HG03558 (cell line): ENCODE measurements at regions not wholly inside any gene's neighbourhood (a gene's known extent, or its start where the extent isn't known, plus 50 kb on each side); places are given as distances from the start of the nearest gene placed in this dataset.
"Not testable (repeated sequence)": the region's sequence is repeated elsewhere in the genome, so short reads cannot be mapped to it uniquely, and the experiment has no call there.

Experiments
- ATAC-seq: cut with Tn5 transposase; IDR thresholded peaks from one replicate; pipeline ENCODE4 v1.9.1; 2021; ENCODE audit warnings: moderate number of reproducible peaks; ENCODE audit not compliant: unreplicated experiment; ENCODE audit errors: extremely low read depth

GRCh38 chr4:179001918-179002317 lies 1559.7 kb upstream of the AGA start:
- ATAC-seq: no peak

DNA sequence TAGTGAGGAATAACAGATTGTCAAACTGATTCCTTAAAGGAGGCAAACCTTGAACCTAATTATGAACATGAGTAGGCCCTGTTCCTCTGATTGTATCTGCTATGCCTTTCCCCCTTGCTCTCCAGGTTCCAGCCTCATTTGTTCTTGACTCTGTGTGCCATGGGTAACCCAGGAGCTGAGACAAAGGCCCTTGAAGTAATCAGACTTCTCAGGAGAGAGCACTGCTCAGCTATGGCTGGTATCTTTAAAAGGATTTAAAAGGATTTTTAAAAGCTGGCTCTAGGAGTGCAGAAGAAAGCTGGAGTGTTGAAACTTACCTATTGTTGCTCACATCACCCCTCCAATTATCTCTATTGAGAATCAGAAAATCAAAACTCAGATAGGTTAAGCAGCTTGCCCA lies 1565.5 kb upstream of the AGA start:
- no peak for ATAC-seq

GRCh38 chr4:179017581-179017980 lies 1575.3 kb upstream of the AGA start:
- no peak for ATAC-seq

DNA sequence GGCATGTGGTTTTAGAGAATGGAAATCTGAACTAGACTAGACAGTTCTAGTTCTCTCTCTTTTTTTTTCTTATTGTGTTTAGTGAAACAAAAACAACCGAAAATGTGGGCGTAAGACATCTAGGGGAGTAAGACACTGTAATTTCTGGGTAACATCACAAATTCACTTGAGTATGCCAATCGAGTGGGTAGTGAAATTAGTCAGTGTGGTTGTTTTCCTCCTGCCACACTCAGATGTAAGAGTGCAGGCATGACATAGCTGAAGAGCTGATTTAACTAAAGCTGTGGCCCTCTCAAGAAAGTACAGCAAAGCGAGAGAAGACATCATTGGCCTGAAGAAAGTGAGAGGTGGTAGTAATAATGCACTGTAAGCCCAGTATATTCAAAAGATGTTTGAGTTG lies 1585.3 kb upstream of the AGA start:
- ATAC-seq: no peak

DNA sequence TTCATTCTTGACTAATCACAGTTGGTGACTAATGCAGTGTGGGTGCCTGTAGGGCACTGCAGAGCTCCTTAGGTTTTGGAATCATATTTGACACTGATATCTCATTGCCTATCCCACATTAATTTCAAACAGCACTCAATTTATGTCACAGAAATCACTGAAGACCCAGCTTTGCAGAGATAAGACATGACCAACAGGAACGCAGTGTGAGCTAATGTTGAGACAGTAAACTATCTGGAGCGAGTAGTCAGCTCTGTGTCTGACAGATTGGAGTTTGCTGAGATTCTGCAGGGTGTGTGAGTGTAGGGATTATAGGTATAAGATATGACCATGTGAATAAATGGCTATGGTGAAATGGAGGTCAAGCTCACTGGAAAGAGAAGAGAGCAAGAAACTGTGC lies 1586.1 kb upstream of the AGA start:
- ATAC-seq: no peak

GRCh38 chr4:179029683-179030082 lies 1587.4 kb upstream of the AGA start:
- no peak for ATAC-seq

GRCh38 chr4:179040259-179040658 lies 1598.0 kb upstream of the AGA start:
- no peak for ATAC-seq

GRCh38 chr4:179048839-179049453 lies 1606.7 kb upstream of the AGA start:
- no peak for ATAC-seq

GRCh38 chr4:179051206-179051605 lies 1609.0 kb upstream of the AGA start:
- no peak for ATAC-seq

DNA sequence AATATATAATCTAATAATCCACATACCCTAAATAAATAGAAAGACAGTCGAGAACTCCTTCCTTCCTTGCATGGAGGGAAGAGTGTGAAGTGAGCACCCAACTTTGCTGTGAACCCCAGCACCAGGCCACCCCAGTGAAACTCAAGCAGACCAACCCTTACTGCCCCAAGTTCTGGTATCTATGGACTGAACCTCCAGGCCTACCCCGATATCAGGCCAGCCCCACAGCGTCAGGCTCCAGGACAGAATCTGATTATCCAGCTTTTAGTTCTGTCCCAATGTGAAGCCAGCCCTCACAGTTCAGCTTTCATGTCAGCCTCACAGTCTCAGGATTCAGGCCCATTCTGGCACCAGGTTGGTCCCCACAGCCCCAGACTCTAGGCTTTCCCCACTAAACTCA lies 1617.2 kb upstream of the AGA start:
- no peak for ATAC-seq

GRCh38 chr4:179066254-179066653 lies 1624.0 kb upstream of the AGA start:
- ATAC-seq: not testable (repeated sequence)

GRCh38 chr4:179071131-179071530 lies 1628.9 kb upstream of the AGA start:
- ATAC-seq: no peak

DNA sequence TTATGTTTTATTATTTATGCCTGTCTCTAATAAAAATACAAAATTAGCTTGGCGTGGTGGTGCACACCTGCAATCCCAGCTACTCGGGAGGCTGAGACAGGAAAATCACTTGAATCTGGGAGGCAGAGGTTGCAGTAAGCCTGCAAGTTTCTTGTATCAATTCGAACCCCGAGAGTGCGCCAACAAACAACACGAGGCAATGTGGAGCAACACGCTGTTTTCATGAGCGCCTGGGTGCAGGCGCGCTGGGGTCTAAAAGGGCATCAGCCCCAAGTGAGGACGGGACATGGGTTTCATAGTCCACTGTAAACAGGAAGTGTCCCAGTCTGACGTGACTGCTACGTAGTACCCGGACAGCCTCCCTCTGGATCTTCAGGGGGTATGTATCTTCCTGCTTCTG lies 1634.6 kb upstream of the AGA start:
- ATAC-seq: no peak

GRCh38 chr4:179095585-179096221 lies 1653.5 kb upstream of the AGA start:
- no peak for ATAC-seq

- ATAC-seq: no peak
These were observed 1655.5 kb upstream of the AGA start for GRCh38 chr4:179097741-179098140.

DNA sequence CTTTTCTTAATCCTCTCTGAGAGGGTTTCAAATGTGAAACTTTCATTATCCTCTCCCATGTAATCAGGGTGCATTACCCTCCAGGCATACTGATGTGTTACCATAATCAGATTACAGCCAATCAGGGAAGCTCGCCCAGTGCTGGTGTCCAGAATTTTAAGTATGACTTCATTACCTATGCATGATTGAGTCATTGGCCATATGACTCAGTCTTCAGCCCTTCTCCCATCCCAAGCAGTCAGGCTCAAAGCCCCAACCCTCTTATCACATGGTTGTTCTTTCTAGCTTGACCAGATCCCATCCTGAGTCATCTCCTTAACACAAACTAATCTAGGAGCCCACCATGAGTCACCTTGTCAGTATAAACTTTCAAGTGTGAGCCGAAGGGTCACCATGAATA lies 1668.1 kb upstream of the AGA start:
- no peak for ATAC-seq

GRCh38 chr4:179110816-179111215 lies 1668.6 kb upstream of the AGA start:
- no peak for ATAC-seq

DNA sequence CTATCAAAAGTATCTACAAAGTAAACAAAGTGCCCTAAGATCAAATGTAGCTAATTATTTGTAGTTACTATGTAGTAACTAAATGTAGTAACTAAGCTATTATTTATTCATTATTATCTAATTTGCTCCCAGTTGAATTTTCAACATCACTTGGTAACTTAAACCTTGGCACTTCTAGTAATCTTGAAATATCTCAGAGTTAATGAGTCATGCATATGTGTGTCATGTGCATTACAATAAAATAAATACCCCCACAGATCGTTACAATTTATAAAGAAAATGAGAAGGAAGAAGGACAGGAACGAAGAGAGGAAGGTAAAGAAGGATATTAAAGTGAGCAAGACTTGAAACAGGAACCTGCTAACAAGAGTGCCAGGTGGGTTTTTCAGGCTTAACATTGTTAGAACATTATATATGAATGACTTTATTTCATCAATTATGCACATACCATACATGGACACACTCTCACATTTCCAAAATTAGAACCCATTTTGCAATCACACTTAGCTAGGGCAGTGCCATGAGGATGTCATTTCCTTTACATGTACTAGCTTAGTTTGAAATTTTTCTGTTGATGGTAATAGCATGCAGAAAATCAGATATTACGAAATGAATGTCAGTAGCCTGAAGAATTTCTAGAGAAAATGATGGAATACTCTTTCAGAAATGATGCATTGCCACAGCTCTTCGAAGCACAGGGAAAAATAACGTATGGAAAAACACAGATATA lies 1670.4 kb upstream of the AGA start:
- ATAC-seq: no peak

DNA sequence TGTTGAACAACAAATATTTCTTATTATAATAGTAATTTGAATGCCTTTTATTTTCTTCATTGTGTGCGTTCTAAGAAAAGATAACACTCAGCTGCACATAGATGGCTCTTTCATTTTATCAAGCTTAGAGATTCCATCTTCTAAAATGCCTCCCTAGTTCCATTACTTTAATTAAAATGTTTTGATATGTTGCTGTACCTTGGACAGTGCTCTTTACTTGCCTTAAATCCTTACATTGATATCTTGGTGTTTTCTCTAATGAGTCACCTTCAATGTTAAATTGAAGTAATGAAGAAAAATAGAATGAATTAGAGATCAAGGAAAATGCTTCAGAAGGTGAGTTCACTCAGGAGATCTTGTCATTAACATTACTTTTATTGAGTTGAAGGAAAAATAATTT lies 1672.4 kb upstream of the AGA start:
- ATAC-seq: no peak

GRCh38 chr4:179116011-179116410 lies 1673.8 kb upstream of the AGA start:
- ATAC-seq: no peak

DNA sequence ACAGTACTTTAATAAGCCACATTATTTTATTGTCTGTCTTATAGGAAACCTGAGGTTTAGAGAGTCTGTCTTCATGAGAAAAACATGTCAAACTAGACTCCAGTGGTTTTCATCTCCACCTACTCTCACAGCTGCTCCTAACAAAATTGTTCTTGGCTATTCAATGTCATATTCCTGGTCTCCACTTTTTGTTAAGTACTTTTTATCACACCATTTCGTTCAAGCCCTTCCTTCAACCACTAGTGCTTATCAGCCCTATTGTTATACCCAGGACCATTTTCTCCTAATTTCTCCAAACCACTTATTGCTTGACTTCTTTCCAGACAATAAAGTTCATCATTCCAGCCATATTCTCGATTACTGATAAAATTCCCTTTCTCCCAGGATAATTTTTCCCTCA lies 1674.3 kb upstream of the AGA start:
- ATAC-seq: no peak

GRCh38 chr4:179123084-179123483 lies 1680.8 kb upstream of the AGA start:
- ATAC-seq: no peak
